ENCODE measurements at regions not wholly inside any gene's neighbourhood (a gene's known extent, or its start where the extent isn't known, plus 50 kb on each side); places are given as distances from the start of the nearest gene placed in this dataset.

DNA sequence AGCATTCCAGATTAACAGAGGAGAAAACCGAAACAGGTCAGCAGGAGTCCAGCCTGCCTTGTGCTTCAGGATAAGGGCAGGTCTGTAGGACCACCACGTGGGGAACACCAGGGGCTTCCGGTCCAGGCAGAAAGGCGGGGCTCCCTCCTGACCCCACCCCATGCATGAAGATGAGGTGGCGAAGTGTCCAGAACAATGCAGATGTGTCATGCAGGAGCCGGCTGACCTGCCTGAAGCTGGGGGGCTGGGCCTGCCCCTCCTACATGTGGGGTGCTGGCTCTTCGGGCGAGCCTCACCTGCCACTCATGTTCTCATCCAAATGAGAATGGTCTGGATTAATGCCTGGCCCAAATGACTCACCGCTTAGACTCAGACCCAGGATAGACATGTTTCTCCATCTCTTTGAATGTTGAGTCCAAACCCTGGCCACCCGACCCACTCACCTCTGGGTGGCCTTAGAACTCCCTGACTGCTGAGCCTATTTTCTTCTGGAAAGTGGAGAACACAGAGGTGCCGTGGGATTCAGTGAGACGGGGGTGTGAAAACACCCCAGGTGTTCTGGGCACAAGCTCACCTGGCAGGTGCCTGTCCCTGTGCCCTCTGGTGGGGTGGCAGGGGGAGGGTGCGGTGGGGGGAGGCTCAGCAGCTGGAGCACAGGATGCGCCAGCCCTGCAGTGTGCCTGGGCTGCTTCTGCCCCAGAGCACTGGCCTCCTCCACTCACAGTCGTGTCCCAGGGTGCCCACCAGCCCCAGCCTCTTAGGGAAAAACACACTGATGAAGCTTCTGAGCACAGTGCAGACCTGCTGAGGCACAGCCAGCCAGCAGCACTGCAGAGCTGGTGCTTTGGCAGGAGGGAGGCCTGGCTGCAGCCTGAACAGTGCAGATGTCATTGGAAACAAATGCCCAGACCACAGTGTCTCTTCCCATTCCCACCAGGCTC lies 55.2 kb upstream of the GDF10 start:
- TF ChIP-seq EZH2 (IDR thresholded peaks at IDR 0.05) (no peak), POLR2AphosphoS5 (IDR thresholded peaks at IDR 0.05; ENCODE audit: borderline replicate concordance, low read depth, low read length) (no peak), FOXP2 (optimal IDR thresholded peaks at IDR 0.05; ENCODE audit: control extremely low read depth, extremely low read length, insufficient read depth) (no peak)

Data from SK-N-MC (cell line).